CD4-positive, alpha-beta T cell (primary cell): ENCODE measurements at regions not wholly inside any gene's neighbourhood (a gene's known extent, or its start where the extent isn't known, plus 50 kb on each side); places are given as distances from the start of the nearest gene placed in this dataset.

Source experiments
- ATAC-seq: fragments of 200-7000 bp; cut with Tn5 transposase; one replicate; pipeline ENCODE4 v1.10.0; 2022; ENCODE audit warnings: mild to moderate bottlenecking; ENCODE audit not compliant: poor library complexity
- CTCF ChIA-PET: fragments of 350-600 bp; sonication (Branson Sonifier 250); formaldehyde crosslinking; loops from one replicate; lab custom pipeline; 2021; ENCODE audit warnings: antibody characterized with exemption, inconsistent platforms; lab: Charles Lee
- POLR2A ChIA-PET: fragments of 350-600 bp; sonication (Branson Sonifier 250); formaldehyde crosslinking; loops from one replicate; lab custom pipeline; 2021; ENCODE audit warnings: antibody characterized with exemption, inconsistent platforms; lab: Charles Lee
- DNase-seq, 14 experiments: peaks; one replicate each; pipeline ENCODE4 v3.0.0-alpha.2; 2013 to 2020; ENCODE audit warnings: mixed read lengths in 2 of 14
- H3K27ac ChIP-seq, 2 donors: one replicate each; pipeline versions ENCODE4 v1.5.1 to v1.7.0; 2013; ENCODE audit warnings: low read length in 2 of 2, low read depth in 1 of 2, mild to moderate bottlenecking in 1 of 2
- H3K27me3 ChIP-seq, 2 experiments: 1 replicate in 1 of 2; 2 replicates in 1 of 2; pipeline versions ENCODE4 v1.6.1 to v1.7.0; 2013; ENCODE audit warnings: low read length in 2 of 2, control low read depth in 1 of 2, mild to moderate bottlenecking in 1 of 2, moderate library complexity in 1 of 2; ENCODE audit not compliant: insufficient read depth in 2 of 2, control insufficient read depth in 1 of 2
- H3K36me3 ChIP-seq: one replicate; pipeline ENCODE4 v1.6.1; 2013; ENCODE audit warnings: low read length, control low read depth; ENCODE audit not compliant: insufficient read depth
- H3K4me1 ChIP-seq: one replicate; pipeline ENCODE4 v1.6.1; 2013; ENCODE audit warnings: low read length, control low read depth; ENCODE audit not compliant: insufficient read depth
- H3K4me3 ChIP-seq: one replicate; pipeline ENCODE4 v1.5.1; 2013; ENCODE audit warnings: mild to moderate bottlenecking, low read length, moderate library complexity
- H3K9me3 ChIP-seq, 2 experiments: 1 replicate in 1 of 2; 2 replicates in 1 of 2; pipeline versions ENCODE4 v1.6.1 to v1.7.0; 2013; ENCODE audit warnings: low read length in 2 of 2, mild to moderate bottlenecking in 2 of 2, control low read depth in 1 of 2, moderate library complexity in 1 of 2; ENCODE audit not compliant: control insufficient read depth in 1 of 2, insufficient read depth in 1 of 2
- H3K27ac Mint-ChIP-seq: one replicate; pipeline ENCODE4 v1.8.0; 2020; ENCODE audit warnings: mixed read lengths
- H3K27me3 Mint-ChIP-seq: one replicate; pipeline ENCODE4 v1.8.0; 2021; ENCODE audit warnings: mixed read lengths
- H3K36me3 Mint-ChIP-seq: one replicate; pipeline ENCODE4 v1.8.0; 2021; ENCODE audit warnings: low read depth, mixed read lengths
- H3K4me1 Mint-ChIP-seq: one replicate; pipeline ENCODE4 v1.8.0; 2021; ENCODE audit warnings: low read depth, mixed read lengths
- H3K4me3 Mint-ChIP-seq: one replicate; pipeline ENCODE4 v1.8.0; 2020; ENCODE audit warnings: mild to moderate bottlenecking, mixed read lengths
- H3K9me3 Mint-ChIP-seq: one replicate; pipeline ENCODE4 v1.8.0; 2020; ENCODE audit warnings: mixed read lengths
- CTCF ChIP-seq: fragments of 200-600 bp; IDR thresholded peaks from one replicate; pipeline ENCODE4 v1.8.0; 2022; ENCODE audit warnings: antibody characterized with exemption, mild to moderate bottlenecking
- intact Hi-C, 2 experiments: fragments of 100-400 bp; cut with DNase I in 1 of 2; cut with micrococcal nuclease in 1 of 2; formaldehyde crosslinking; loops; one replicate each; pipeline versions ENCODE4 v1.15.1 to v1.9.0; 2023 to 2025; cut with DNase I, micrococcal nuclease

GRCh38 chr11:30710221-30710620 lies 124.1 kb upstream of the MPPED2 start:
- no peaks in the 10 kb centered on the region for H3K27me3 ChIP-seq
- intact Hi-C loops = no loop called here
- ATAC-seq (no peak), DNase-seq (no peak)
- H3K9me3 ChIP-seq = no peaks in the 10 kb centered on the region
- no peaks in the 10 kb centered on the region for H3K4me1 ChIP-seq
- no peak overlapping the region for H3K4me3 ChIP-seq
- H3K36me3 Mint-ChIP-seq = no peaks in the 10 kb centered on the region
- no peaks in the 10 kb centered on the region for H3K27me3 Mint-ChIP-seq
- POLR2A ChIA-PET = no interaction called here
- H3K27ac ChIP-seq = no peak overlapping the region
- CTCF ChIA-PET = no interaction called here
- no peaks in the 10 kb centered on the region for H3K36me3 ChIP-seq
- TF ChIP-seq CTCF = no peak
- no peak overlapping the region for H3K27ac Mint-ChIP-seq
- H3K9me3 Mint-ChIP-seq = no peaks in the 10 kb centered on the region
- H3K4me3 Mint-ChIP-seq = no peak overlapping the region
- no peaks in the 10 kb centered on the region for H3K4me1 Mint-ChIP-seq

DNA sequence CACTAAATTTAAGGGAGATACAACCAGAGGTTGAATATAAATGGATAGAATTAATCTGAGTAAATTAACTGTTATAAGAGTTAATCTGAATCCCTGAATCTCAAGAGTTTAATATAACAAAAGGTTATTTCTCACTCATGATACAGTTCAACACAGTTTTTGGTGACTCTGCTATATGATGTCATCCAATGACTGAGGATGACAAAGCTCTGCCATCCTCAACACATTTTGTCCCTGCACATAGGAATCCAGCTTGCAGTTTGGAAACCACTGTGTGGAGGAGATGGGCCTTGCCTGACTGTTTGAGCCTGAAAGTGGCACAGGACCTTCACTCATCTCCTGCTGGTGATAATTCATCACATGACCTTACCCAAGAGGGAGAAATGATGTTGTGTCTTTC lies 121.0 kb upstream of the MPPED2 start:
- Mint-ChIP-seq H3K4me1 (no peaks in the 10 kb centered on the region), H3K27me3 (no peaks in the 10 kb centered on the region), H3K36me3 (no peaks in the 10 kb centered on the region), H3K4me3 (no peak overlapping the region), H3K9me3 (no peaks in the 10 kb centered on the region), H3K27ac (no peak overlapping the region)
- ChIA-PET CTCF (no interaction called here), POLR2A (no interaction called here)
- intact Hi-C loops = no loop called here
- no peak for DNase-seq
- H3K4me1 ChIP-seq = no peaks in the 10 kb centered on the region
- H3K27ac ChIP-seq = no peak overlapping the region
- no peak for TF ChIP-seq CTCF
- H3K4me3 ChIP-seq = no peak overlapping the region
- ATAC-seq = no peak
- H3K36me3 ChIP-seq = no peaks in the 10 kb centered on the region
- H3K9me3 ChIP-seq = no peaks in the 10 kb centered on the region
- H3K27me3 ChIP-seq = no peaks in the 10 kb centered on the region

DNA sequence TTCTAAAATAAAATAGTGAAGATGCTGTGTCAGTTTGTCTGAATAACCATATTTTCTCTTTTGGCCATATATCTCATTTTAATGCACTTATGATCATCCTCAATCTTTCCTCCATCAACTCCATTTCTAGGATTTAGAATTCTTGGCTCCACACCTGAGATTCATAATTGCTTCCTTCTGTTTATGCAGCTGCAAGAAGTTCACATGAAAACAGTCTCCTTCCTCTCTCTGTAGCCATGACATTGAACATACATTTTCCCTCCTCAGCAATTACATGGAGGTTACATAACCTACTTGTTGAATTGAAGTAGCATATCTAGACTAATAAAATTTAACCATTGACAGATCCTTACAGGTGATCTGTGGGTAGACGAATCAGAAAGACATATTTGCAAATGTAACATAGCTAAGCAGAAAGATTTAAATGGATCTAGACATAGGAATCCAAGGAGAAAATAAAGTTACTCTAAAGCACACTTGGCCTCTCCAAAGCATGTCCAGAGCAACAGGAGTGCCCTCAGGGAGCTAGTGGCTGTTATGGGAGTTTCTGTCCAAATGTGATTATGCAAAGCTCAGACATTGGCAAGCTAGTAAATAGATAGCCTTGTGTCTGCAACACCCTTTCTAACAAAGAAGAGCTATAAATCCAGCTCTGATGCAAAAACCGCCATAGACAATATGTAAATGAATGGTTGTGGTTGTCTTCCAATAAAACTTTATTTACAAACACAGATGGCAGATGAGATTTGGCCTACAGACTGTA lies 119.9 kb upstream of the MPPED2 start:
- H3K27me3 ChIP-seq = no peaks in the 10 kb centered on the region
- no peak overlapping the region for H3K27ac ChIP-seq
- ATAC-seq = no peak
- Mint-ChIP-seq H3K4me3 (no peak overlapping the region), H3K27ac (no peak overlapping the region), H3K27me3 (no peaks in the 10 kb centered on the region), H3K36me3 (no peaks in the 10 kb centered on the region), H3K9me3 (no peaks in the 10 kb centered on the region), H3K4me1 (no peaks in the 10 kb centered on the region)
- DNase-seq = no peak
- H3K36me3 ChIP-seq = no peaks in the 10 kb centered on the region
- H3K4me1 ChIP-seq = no peaks in the 10 kb centered on the region
- H3K9me3 ChIP-seq = peaks cover 0 to 4% of the 10 kb centered on the region in 2 experiments
- no peak overlapping the region for H3K4me3 ChIP-seq
- ChIA-PET POLR2A (no interaction called here), CTCF (no interaction called here)
- intact Hi-C loops = no loop called here
- TF ChIP-seq CTCF = no peak
